ENCODE measurements at regions not wholly inside any gene's neighbourhood (a gene's known extent, or its start where the extent isn't known, plus 50 kb on each side); places are given as distances from the start of the nearest gene placed in this dataset.

GRCh38 chrX:57771689-57772088, 91.6 kb upstream of the NLRP2B start:
- in situ Hi-C loops (cut with MboI; ENCODE audit: low pct_unique_long_range_greater_than_20kb, low sequenced_read_pairs, unreplicated experiment), result no loop called here
- TF ChIP-seq CTCF (IDR thresholded peaks at IDR 0.05; ENCODE audit: extremely low read depth, insufficient read depth, missing control alignments), result no peak
- DNase-seq (ENCODE audit: low spot score), result no peak

GRCh38 chrX:57752866-57753265, 72.8 kb upstream of the NLRP2B start:
- in situ Hi-C loops (cut with MboI; ENCODE audit: low pct_unique_long_range_greater_than_20kb, low sequenced_read_pairs, unreplicated experiment), result no loop called here
- DNase-seq (ENCODE audit: low spot score), result no peak
- TF ChIP-seq CTCF (IDR thresholded peaks at IDR 0.05; ENCODE audit: extremely low read depth, insufficient read depth, missing control alignments), result no peak

- in situ Hi-C loops (cut with MboI; ENCODE audit: low pct_unique_long_range_greater_than_20kb, low sequenced_read_pairs, unreplicated experiment), result loop anchor here (25.0 kb wide), 1 partner anchor 104 kb away; no protein-coding TSS in a partner anchor
- DNase-seq (ENCODE audit: low spot score), result no peak
- no peak for TF ChIP-seq CTCF (IDR thresholded peaks at IDR 0.05; ENCODE audit: extremely low read depth, insufficient read depth, missing control alignments)
Observed at GRCh38 chrX:57741107-57741506, 61.0 kb upstream of the NLRP2B start.

- no peak for DNase-seq (ENCODE audit: low spot score)
- TF ChIP-seq CTCF (IDR thresholded peaks at IDR 0.05; ENCODE audit: extremely low read depth, insufficient read depth, missing control alignments), result no peak
- in situ Hi-C loops (cut with MboI; ENCODE audit: low pct_unique_long_range_greater_than_20kb, low sequenced_read_pairs, unreplicated experiment), result loop anchor here (25.0 kb wide), 1 partner anchor 101 kb away; no protein-coding TSS in a partner anchor
Observed at GRCh38 chrX:57737881-57738280, 57.8 kb upstream of the NLRP2B start.
